ENCODE measurements at regions not wholly inside any gene's neighbourhood (a gene's known extent, or its start where the extent isn't known, plus 50 kb on each side); places are given as distances from the start of the nearest gene placed in this dataset.
"Not testable (repeated sequence)": the region's sequence is repeated elsewhere in the genome, so short reads cannot be mapped to it uniquely, and the experiment has no call there.

DNA sequence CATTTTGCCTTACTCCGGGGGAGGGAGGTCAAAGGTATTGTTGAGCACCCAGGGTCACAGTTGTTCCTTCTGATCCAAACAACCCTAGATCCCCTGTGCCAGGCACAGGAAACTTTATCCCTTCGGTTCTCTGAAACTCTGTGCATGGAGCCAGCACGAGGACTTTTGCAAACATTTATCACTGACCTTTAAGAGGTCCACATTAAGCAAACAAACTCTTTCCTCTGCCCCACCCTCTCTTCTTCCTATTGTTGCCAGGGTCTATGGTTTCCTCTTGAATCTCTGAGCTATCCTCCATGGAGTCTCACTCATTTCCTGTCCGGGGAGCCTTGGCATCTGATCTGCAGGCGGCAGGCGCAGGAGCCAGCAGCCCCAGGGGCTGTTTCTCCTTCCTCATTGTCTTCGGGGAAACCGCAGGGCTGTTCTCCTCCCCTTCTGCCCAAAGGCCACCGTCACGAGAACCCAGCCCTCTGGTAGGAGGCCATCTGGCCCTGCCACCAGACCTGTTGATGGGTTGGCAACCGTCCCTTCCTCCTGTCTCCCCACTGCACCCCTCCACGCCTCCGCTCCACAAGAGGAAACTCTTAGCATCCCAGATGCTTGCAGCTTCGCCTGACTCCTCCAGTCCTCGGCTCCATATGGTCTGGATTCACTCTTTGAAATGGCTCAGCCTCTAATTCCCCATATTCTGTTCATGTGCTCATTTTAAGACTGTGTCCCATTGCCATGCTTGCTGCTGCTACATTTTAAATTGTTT is 327.3 kb upstream of the NRP1 start:
- FAIRE-seq, result no peak
- no peak for DNase-seq (ENCODE audit: insufficient read length, low spot score)
- TF ChIP-seq POLR2AphosphoS5 (IDR thresholded peaks at IDR 0.05; ENCODE audit: low read depth, low read length), result no peak
- no peak for TF ChIP-seq POLR2A (IDR thresholded peaks at IDR 0.05; ENCODE audit: low read depth, low read length)
- no peak for TF ChIP-seq TAF1 (IDR thresholded peaks at IDR 0.05; ENCODE audit: low read depth, low read length)
- no peak for TF ChIP-seq SPI1 (IDR thresholded peaks at IDR 0.05; ENCODE audit: low read depth, low read length)
- TF ChIP-seq PAX5 (IDR thresholded peaks at IDR 0.05; ENCODE audit: insufficient read depth, low read length, severe bottlenecking), result no peak
- TF ChIP-seq POU2F2 (IDR thresholded peaks at IDR 0.05; ENCODE audit: low read depth, low read length), result no peak

DNA sequence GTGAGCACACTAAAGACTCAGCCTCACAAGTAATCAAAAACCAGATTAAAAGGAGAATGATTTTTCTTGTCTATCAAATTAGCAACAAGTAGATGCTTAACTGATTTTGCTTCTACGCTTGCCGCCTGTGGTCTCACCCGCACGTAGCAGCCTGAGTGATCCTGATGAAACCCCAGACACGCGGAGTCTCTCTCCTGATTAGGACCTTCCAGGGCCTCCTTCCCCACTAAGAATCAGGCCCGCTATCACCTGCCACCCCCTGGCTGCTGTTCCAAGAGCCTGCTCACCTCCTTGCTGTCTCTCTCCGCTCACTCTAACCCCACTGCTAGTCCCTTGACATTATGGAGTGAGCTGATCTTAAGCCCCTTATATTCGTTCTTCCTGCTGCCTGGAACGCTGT is 325.9 kb upstream of the NRP1 start:
- DNase-seq (ENCODE audit: insufficient read length, low spot score) (no peak), FAIRE-seq (no peak)
- TF ChIP-seq POLR2AphosphoS5 (IDR thresholded peaks at IDR 0.05; ENCODE audit: low read depth, low read length) (no peak), TAF1 (IDR thresholded peaks at IDR 0.05; ENCODE audit: low read depth, low read length) (no peak), POU2F2 (IDR thresholded peaks at IDR 0.05; ENCODE audit: low read depth, low read length) (no peak), PAX5 (IDR thresholded peaks at IDR 0.05; ENCODE audit: insufficient read depth, low read length, severe bottlenecking) (no peak), SPI1 (IDR thresholded peaks at IDR 0.05; ENCODE audit: low read depth, low read length) (no peak), POLR2A (IDR thresholded peaks at IDR 0.05; ENCODE audit: low read depth, low read length) (no peak)

GRCh38 chr10:33657913-33658312 is 323.4 kb upstream of the NRP1 start:
- FAIRE-seq (no peak), DNase-seq (ENCODE audit: insufficient read length, low spot score) (no peak)
- no peak for TF ChIP-seq SPI1 (IDR thresholded peaks at IDR 0.05; ENCODE audit: low read depth, low read length)
- TF ChIP-seq TAF1 (IDR thresholded peaks at IDR 0.05; ENCODE audit: low read depth, low read length), result no peak
- no peak for TF ChIP-seq POLR2AphosphoS5 (IDR thresholded peaks at IDR 0.05; ENCODE audit: low read depth, low read length)
- TF ChIP-seq POLR2A (IDR thresholded peaks at IDR 0.05; ENCODE audit: low read depth, low read length), result no peak
- TF ChIP-seq POU2F2 (IDR thresholded peaks at IDR 0.05; ENCODE audit: low read depth, low read length), result no peak
- no peak for TF ChIP-seq PAX5 (IDR thresholded peaks at IDR 0.05; ENCODE audit: insufficient read depth, low read length, severe bottlenecking)

GRCh38 chr10:33657154-33657908 is 322.9 kb upstream of the NRP1 start:
- FAIRE-seq (no peak), DNase-seq (ENCODE audit: insufficient read length, low spot score) (no peak)
- TF ChIP-seq POU2F2 (IDR thresholded peaks at IDR 0.05; ENCODE audit: low read depth, low read length) (no peak), TAF1 (IDR thresholded peaks at IDR 0.05; ENCODE audit: low read depth, low read length) (no peak), POLR2AphosphoS5 (IDR thresholded peaks at IDR 0.05; ENCODE audit: low read depth, low read length) (no peak), POLR2A (IDR thresholded peaks at IDR 0.05; ENCODE audit: low read depth, low read length) (no peak), SPI1 (IDR thresholded peaks at IDR 0.05; ENCODE audit: low read depth, low read length) (no peak), PAX5 (IDR thresholded peaks at IDR 0.05; ENCODE audit: insufficient read depth, low read length, severe bottlenecking) (no peak)

- FAIRE-seq, result no peak
- TF ChIP-seq POLR2A (IDR thresholded peaks at IDR 0.05; ENCODE audit: low read depth, low read length), result no peak
- no peak for TF ChIP-seq PAX5 (IDR thresholded peaks at IDR 0.05; ENCODE audit: insufficient read depth, low read length, severe bottlenecking)
- no peak for TF ChIP-seq TAF1 (IDR thresholded peaks at IDR 0.05; ENCODE audit: low read depth, low read length)
- TF ChIP-seq POLR2AphosphoS5 (IDR thresholded peaks at IDR 0.05; ENCODE audit: low read depth, low read length), result no peak
- TF ChIP-seq POU2F2 (IDR thresholded peaks at IDR 0.05; ENCODE audit: low read depth, low read length), result no peak
These were observed 321.5 kb upstream of the NRP1 start for GRCh38 chr10:33655921-33656320.

GRCh38 chr10:33655165-33655815 is 320.8 kb upstream of the NRP1 start:
- DNase-seq (ENCODE audit: insufficient read length, low spot score) (no peak), FAIRE-seq (no peak)
- TF ChIP-seq POLR2A (IDR thresholded peaks at IDR 0.05; ENCODE audit: low read depth, low read length) (no peak), POLR2AphosphoS5 (IDR thresholded peaks at IDR 0.05; ENCODE audit: low read depth, low read length) (no peak), TAF1 (IDR thresholded peaks at IDR 0.05; ENCODE audit: low read depth, low read length) (no peak)

More at GRCh38 chr10:33655921-33656320, 321.5 kb upstream of the NRP1 start:
- DNase-seq (ENCODE audit: insufficient read length, low spot score), result no peak

- FAIRE-seq (no peak), DNase-seq (ENCODE audit: insufficient read length, low spot score) (no peak)
- TF ChIP-seq POU2F2 (IDR thresholded peaks at IDR 0.05; ENCODE audit: low read depth, low read length), result no peak
- no peak for TF ChIP-seq TAF1 (IDR thresholded peaks at IDR 0.05; ENCODE audit: low read depth, low read length)
- TF ChIP-seq PAX5 (IDR thresholded peaks at IDR 0.05; ENCODE audit: insufficient read depth, low read length, severe bottlenecking), result no peak
- TF ChIP-seq POLR2AphosphoS5 (IDR thresholded peaks at IDR 0.05; ENCODE audit: low read depth, low read length), result no peak
- TF ChIP-seq POLR2A (IDR thresholded peaks at IDR 0.05; ENCODE audit: low read depth, low read length), result no peak
These were observed 319.3 kb upstream of the NRP1 start for GRCh38 chr10:33653584-33654367.

DNA sequence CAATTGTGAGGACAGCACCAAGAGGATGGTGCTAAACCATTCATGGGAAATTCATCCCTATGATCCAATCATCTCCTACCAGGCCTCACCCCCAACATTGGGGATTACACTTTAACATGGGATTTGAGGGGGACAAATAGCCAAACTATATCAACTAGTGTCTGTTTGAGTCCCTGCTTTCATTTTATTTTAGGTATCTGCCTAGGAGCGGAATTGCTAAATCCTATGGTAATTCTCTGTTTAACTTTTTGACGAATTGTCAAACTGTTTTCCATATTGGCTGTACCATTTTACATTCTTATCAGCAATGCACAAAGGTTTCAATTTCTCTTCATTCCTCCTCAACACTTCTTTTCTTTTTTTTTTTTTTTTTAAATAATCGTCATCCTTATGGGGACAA is 318.4 kb upstream of the NRP1 start:
- TF ChIP-seq PAX5 (IDR thresholded peaks at IDR 0.05; ENCODE audit: insufficient read depth, low read length, severe bottlenecking) (no peak), TAF1 (IDR thresholded peaks at IDR 0.05; ENCODE audit: low read depth, low read length) (no peak), POLR2AphosphoS5 (IDR thresholded peaks at IDR 0.05; ENCODE audit: low read depth, low read length) (no peak), SPI1 (IDR thresholded peaks at IDR 0.05; ENCODE audit: low read depth, low read length) (no peak), POLR2A (IDR thresholded peaks at IDR 0.05; ENCODE audit: low read depth, low read length) (no peak), POU2F2 (IDR thresholded peaks at IDR 0.05; ENCODE audit: low read depth, low read length) (no peak)
- DNase-seq (ENCODE audit: insufficient read length, low spot score) (no peak), FAIRE-seq (no peak)

- not testable (repeated sequence) for FAIRE-seq; DNase-seq (ENCODE audit: insufficient read length, low spot score)
These were observed 315.7 kb upstream of the NRP1 start for GRCh38 chr10:33650131-33650530.

Measured in GM12891 (cell line).